ENCODE measurements at regions not wholly inside any gene's neighbourhood (a gene's known extent, or its start where the extent isn't known, plus 50 kb on each side); places are given as distances from the start of the nearest gene placed in this dataset.

DNA sequence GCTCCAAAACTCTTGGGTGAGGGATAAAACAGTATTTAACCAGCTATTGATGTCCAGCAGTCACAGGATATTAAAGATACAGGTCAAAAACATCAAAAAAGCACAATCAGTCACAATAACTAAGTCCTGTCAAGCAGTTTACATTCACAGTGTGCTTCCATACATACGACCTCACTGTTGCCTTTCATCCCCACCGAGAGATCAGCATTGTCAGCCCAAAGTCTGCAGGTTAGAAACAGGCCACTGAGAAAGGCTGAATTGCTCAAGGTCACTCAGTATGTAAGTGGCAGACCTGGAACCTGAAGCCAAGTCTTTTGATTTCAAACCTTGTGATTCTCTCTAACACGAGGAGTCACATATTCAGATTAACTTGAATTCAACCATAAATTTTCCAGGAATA lies 124.9 kb downstream of the GXYLT1 start:
- TF ChIP-seq, protein P1, sequence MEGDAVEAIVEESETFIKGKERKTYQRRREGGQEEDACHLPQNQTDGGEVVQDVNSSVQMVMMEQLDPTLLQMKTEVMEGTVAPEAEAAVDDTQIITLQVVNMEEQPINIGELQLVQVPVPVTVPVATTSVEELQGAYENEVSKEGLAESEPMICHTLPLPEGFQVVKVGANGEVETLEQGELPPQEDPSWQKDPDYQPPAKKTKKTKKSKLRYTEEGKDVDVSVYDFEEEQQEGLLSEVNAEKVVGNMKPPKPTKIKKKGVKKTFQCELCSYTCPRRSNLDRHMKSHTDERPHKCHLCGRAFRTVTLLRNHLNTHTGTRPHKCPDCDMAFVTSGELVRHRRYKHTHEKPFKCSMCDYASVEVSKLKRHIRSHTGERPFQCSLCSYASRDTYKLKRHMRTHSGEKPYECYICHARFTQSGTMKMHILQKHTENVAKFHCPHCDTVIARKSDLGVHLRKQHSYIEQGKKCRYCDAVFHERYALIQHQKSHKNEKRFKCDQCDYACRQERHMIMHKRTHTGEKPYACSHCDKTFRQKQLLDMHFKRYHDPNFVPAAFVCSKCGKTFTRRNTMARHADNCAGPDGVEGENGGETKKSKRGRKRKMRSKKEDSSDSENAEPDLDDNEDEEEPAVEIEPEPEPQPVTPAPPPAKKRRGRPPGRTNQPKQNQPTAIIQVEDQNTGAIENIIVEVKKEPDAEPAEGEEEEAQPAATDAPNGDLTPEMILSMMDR (IDR thresholded peaks at IDR 0.05; ENCODE audit: insufficient read depth, low read length) = no peak
- TF ChIP-seq POLR2AphosphoS5 (IDR thresholded peaks at IDR 0.05; ENCODE audit: low read depth) = no peak
